ENCODE measurements at regions not wholly inside any gene's neighbourhood (a gene's known extent, or its start where the extent isn't known, plus 50 kb on each side); places are given as distances from the start of the nearest gene placed in this dataset.

DNA sequence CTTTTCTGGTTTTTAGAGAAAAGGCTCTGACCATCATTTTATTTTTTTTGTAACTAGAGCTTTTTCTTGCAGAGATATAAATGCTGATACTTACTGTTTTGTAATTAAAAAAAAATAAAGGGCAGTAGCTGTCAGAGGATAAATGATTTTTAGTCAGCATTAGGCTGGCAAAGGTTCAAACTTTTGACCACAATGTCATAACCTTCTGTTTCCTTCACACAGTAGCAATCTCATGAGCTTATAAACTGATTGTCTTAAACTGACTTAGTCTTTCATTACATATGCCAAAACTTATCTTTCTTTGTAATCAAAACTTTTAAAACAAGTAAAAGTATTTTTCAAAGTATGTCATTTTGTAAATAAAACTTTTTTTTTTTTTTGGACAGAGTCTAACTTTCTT lies 841.9 kb downstream of the OTOL1 start (continued):
- TF ChIP-seq SP1 (IDR thresholded peaks at IDR 0.05; ENCODE audit: low read depth, low read length): no peak

DNA sequence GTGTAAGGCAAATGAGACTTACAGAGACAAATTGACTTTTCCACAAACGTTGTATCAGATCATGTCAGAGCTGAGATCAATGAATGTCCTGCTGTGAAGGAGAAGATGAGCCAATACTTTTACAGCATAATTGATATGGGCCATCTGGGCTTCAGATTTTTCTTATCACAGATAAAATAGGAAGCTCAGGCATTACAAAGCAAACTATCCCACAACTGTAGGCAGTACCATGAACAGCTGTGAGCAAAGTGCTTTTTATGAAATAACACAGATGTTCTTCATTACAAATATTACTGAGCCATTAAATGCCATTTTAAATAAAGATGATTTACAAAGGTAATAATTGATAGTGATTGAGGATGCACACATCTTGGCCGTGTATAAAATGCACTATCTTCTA lies 852.3 kb downstream of the OTOL1 start:
- H3K9me3 ChIP-seq (replicated peaks; ENCODE audit: control insufficient read depth, insufficient read depth, low read length): no peaks in the 10 kb centered on the region
- no TSS peak for BruUV-seq (replicated peaks)
- no peak for ATAC-seq
- no peak for DNase-seq (ENCODE audit: low read depth, low spot score)
- no peak for FAIRE-seq
- POLR2A ChIA-PET: no interaction called here
- H3K4me3 ChIP-seq: no peak overlapping the region
- no peak for TF ChIP-seq BACH1 (IDR thresholded peaks at IDR 0.05; ENCODE audit: borderline replicate concordance)
- TF ChIP-seq, protein P1, sequence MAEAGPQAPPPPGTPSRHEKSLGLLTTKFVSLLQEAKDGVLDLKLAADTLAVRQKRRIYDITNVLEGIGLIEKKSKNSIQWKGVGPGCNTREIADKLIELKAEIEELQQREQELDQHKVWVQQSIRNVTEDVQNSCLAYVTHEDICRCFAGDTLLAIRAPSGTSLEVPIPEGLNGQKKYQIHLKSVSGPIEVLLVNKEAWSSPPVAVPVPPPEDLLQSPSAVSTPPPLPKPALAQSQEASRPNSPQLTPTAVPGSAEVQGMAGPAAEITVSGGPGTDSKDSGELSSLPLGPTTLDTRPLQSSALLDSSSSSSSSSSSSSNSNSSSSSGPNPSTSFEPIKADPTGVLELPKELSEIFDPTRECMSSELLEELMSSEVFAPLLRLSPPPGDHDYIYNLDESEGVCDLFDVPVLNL (IDR thresholded peaks at IDR 0.05; ENCODE audit: low read depth, low read length): no peak
- TF ChIP-seq, protein P2, sequence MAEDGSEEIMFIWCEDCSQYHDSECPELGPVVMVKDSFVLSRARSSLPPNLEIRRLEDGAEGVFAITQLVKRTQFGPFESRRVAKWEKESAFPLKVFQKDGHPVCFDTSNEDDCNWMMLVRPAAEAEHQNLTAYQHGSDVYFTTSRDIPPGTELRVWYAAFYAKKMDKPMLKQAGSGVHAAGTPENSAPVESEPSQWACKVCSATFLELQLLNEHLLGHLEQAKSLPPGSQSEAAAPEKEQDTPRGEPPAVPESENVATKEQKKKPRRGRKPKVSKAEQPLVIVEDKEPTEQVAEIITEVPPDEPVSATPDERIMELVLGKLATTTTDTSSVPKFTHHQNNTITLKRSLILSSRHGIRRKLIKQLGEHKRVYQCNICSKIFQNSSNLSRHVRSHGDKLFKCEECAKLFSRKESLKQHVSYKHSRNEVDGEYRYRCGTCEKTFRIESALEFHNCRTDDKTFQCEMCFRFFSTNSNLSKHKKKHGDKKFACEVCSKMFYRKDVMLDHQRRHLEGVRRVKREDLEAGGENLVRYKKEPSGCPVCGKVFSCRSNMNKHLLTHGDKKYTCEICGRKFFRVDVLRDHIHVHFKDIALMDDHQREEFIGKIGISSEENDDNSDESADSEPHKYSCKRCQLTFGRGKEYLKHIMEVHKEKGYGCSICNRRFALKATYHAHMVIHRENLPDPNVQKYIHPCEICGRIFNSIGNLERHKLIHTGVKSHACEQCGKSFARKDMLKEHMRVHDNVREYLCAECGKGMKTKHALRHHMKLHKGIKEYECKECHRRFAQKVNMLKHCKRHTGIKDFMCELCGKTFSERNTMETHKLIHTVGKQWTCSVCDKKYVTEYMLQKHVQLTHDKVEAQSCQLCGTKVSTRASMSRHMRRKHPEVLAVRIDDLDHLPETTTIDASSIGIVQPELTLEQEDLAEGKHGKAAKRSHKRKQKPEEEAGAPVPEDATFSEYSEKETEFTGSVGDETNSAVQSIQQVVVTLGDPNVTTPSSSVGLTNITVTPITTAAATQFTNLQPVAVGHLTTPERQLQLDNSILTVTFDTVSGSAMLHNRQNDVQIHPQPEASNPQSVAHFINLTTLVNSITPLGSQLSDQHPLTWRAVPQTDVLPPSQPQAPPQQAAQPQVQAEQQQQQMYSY (CRISPR knock-in tag; IDR thresholded peaks at IDR 0.05): no peak
- TF ChIP-seq SUPT20H (IDR thresholded peaks at IDR 0.05; ENCODE audit: borderline replicate concordance, control insufficient read depth, low read depth, low read length): no peak
- no peak for TF ChIP-seq RBBP5 (conservative IDR thresholded peaks at IDR 0.05)
- TF ChIP-seq MXI1 (IDR thresholded peaks at IDR 0.05; ENCODE audit: low read depth, low read length): no peak
- TF ChIP-seq, protein P3, sequence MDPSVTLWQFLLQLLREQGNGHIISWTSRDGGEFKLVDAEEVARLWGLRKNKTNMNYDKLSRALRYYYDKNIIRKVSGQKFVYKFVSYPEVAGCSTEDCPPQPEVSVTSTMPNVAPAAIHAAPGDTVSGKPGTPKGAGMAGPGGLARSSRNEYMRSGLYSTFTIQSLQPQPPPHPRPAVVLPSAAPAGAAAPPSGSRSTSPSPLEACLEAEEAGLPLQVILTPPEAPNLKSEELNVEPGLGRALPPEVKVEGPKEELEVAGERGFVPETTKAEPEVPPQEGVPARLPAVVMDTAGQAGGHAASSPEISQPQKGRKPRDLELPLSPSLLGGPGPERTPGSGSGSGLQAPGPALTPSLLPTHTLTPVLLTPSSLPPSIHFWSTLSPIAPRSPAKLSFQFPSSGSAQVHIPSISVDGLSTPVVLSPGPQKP (IDR thresholded peaks at IDR 0.05; ENCODE audit: low read depth, low read length): no peak
- TF ChIP-seq, protein P4, sequence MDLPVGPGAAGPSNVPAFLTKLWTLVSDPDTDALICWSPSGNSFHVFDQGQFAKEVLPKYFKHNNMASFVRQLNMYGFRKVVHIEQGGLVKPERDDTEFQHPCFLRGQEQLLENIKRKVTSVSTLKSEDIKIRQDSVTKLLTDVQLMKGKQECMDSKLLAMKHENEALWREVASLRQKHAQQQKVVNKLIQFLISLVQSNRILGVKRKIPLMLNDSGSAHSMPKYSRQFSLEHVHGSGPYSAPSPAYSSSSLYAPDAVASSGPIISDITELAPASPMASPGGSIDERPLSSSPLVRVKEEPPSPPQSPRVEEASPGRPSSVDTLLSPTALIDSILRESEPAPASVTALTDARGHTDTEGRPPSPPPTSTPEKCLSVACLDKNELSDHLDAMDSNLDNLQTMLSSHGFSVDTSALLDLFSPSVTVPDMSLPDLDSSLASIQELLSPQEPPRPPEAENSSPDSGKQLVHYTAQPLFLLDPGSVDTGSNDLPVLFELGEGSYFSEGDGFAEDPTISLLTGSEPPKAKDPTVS (IDR thresholded peaks at IDR 0.05; ENCODE audit: low read depth, low read length): no peak
- no peak for TF ChIP-seq ETV6 (conservative IDR thresholded peaks at IDR 0.05 in 1 of 2, IDR thresholded peaks at IDR 0.05 in 1 of 2; ENCODE audit: borderline replicate concordance in 1 of 2, low read depth in 1 of 2)
- TF ChIP-seq POLR2AphosphoS5 (IDR thresholded peaks at IDR 0.05; ENCODE audit: low read length): no peak
- no peak for TF ChIP-seq RUNX3 (IDR thresholded peaks at IDR 0.05; ENCODE audit: low read length)
- TF ChIP-seq HDGF (IDR thresholded peaks at IDR 0.05): no peak
- no peak for TF ChIP-seq ZNF24 (IDR thresholded peaks at IDR 0.05)
- no peaks in the 10 kb centered on the region for H3K36me3 ChIP-seq (ENCODE audit: control insufficient read depth in 2 of 2, insufficient read depth in 2 of 2, low read length in 1 of 2)
- CTCF ChIA-PET: no interaction called here
- SMC1A ChIA-PET (ENCODE audit: uncharacterized antibody, unreplicated experiment): no interaction called here
- no peak overlapping the region for H2AFZ ChIP-seq (ENCODE audit: control insufficient read depth, low read depth, low read length)
- H3K79me2 ChIP-seq (ENCODE audit: control insufficient read depth, insufficient read depth, low read length): no peaks in the 10 kb centered on the region
- in situ Hi-C loops (cut with MboI): no loop called here
- intact Hi-C loops (cut with micrococcal nuclease; ENCODE audit: unreplicated experiment): no loop called here
- no peak overlapping the region for H3K27ac ChIP-seq (ENCODE audit: control insufficient read depth, insufficient read depth)
- RAD21 ChIA-PET (ENCODE audit: unreplicated experiment): no interaction called here
- no peaks in the 10 kb centered on the region for H4K20me1 ChIP-seq (ENCODE audit: control insufficient read depth, insufficient read depth)
- no peak overlapping the region for H3K9ac ChIP-seq (ENCODE audit: control insufficient read depth, insufficient read depth, low read length)
- H3K4me1 ChIP-seq (ENCODE audit: control insufficient read depth, insufficient read depth, low read length): no peaks in the 10 kb centered on the region
- no peaks in the 10 kb centered on the region for H3K27me3 ChIP-seq (replicated peaks in 1 of 2; ENCODE audit: control insufficient read depth in 2 of 2, insufficient read depth in 2 of 2, low read length in 1 of 2)
- WGBS (ENCODE audit: insufficient coverage, insufficient replicate concordance, low lambda C conversion rate, missing lambda C conversion rate): 3% methylated on average over 2 of the region's 2 CpGs
- no peak overlapping the region for H3K4me2 ChIP-seq (ENCODE audit: control insufficient read depth, insufficient read depth)
